Heart left ventricle (tissue), 16 donors: ENCODE measurements at regions not wholly inside any gene's neighbourhood (a gene's known extent, or its start where the extent isn't known, plus 50 kb on each side); places are given as distances from the start of the nearest gene placed in this dataset.

Experiments
- ATAC-seq, 4 donors: fragments of 200-7000 bp; cut with Tn5 transposase; one replicate each; pipeline ENCODE4 v1.9.1; 2020 to 2022; ENCODE audit warnings: moderate library complexity in 4 of 4, mild to moderate bottlenecking in 3 of 4, moderate number of reproducible peaks in 1 of 4
- DNase-seq, 5 donors: peaks; one replicate each; pipeline ENCODE4 v3.0.0-alpha.2; 2020
- H3K27ac ChIP-seq, 12 donors: fragments of 200-600 bp; sonication (generic) in 4 of 12; one replicate each; pipeline versions ENCODE4 v1.5.0 to v1.8.0; 2016 to 2022; ENCODE audit warnings: mild to moderate bottlenecking in 2 of 12
- H3K27me3 ChIP-seq, 9 donors: fragments of 200-600 bp; sonication (generic) in 2 of 9; one replicate each; pipeline versions ENCODE4 v1.5.1 to v1.8.0; 2016 to 2022; ENCODE audit warnings: mild to moderate bottlenecking in 3 of 9
- H3K36me3 ChIP-seq, 9 donors: fragments of 200-600 bp; sonication (generic) in 2 of 9; one replicate each; pipeline versions ENCODE4 v1.5.0 to v1.8.0; 2018 to 2022; ENCODE audit warnings: mild to moderate bottlenecking in 2 of 9
- H3K4me1 ChIP-seq, 12 donors: fragments of 200-600 bp; sonication (generic) in 4 of 12; one replicate each; pipeline versions ENCODE4 v1.5.0 to v1.8.0; 2016 to 2022; ENCODE audit warnings: mild to moderate bottlenecking in 3 of 12
- H3K4me3 ChIP-seq, 12 donors: fragments of 200-600 bp; sonication (generic) in 4 of 12; one replicate each; pipeline versions ENCODE4 v1.5.0 to v1.8.0; 2017 to 2022; ENCODE audit warnings: mild to moderate bottlenecking in 9 of 12, moderate library complexity in 4 of 12
- H3K9me3 ChIP-seq, 12 donors: fragments of 200-600 bp; sonication (generic) in 4 of 12; one replicate each; pipeline versions ENCODE4 v1.5.0 to v1.8.0; 2016 to 2022; ENCODE audit warnings: mild to moderate bottlenecking in 1 of 12
- POLR2A ChIP-seq, 2 donors: fragments of 450-650 bp; IDR thresholded peaks; one replicate each; pipeline ENCODE4 v1.6.1; 2017; ENCODE audit warnings: antibody characterized with exemption in 2 of 2, mild to moderate bottlenecking in 2 of 2, moderate library complexity in 2 of 2
- WGBS, 4 donors: extraction: QIAGEN DNeasy Blood & Tissue Kit in 2 of 4; methylation state at CpG; one replicate each; pipeline versions ENCODE4 v1.1.5 to v1.1.7; 2013 to 2018; 5-methylcytosine and 5-hydroxymethylcytosine counted together
- intact Hi-C, 10 donors: fragments of 100-400 bp; cut with DNase I; formaldehyde crosslinking; loops; one replicate each; pipeline versions ENCODE4 v1.11.1 to v1.14.2; 2022
- TF ChIP-seq, protein P1 (sequence below), 12 donors: fragments of 200-600 bp; sonication (generic) in 4 of 12; IDR thresholded peaks; one replicate each; pipeline versions ENCODE4 v1.5.0 to v1.8.0; 2018 to 2022; ENCODE audit warnings: antibody characterized with exemption in 12 of 12, mild to moderate bottlenecking in 5 of 12
- donor health status: ischemic (EF 13 %, LVEDD 7.1; RV severe dilation, severe dysfunction).
- donor health status: healthy with polysubstance abuse.
- donor health status: DM: no; HTN: yes; CAD: no.
- donor health status: DM: no; HTN: no; CAD: no.
- donor health status: ischemic (EF 25% LVEDD 6.9; RV normal size, moderate dysfunction).
- donor health status: ischemic (EF 25% LVEDD 5.7; RV mildly dilated, moderate dysfunction).
- donor health status: healthy.
- donor health status: DM: yes; HTN: yes; CAD: no.
- donor health status: ischemic (EF 35%, LVEDD 5.7; RV mildly dilated, moderate dysfunction).
- donor health status: nonischemic (EF 11% LVEDD 7.7; RV severe dilation, severe dysfunction).
- donor health status: DM: yes; HTN: yes; CAD: no.
- donor health status: PGD.
- donor health status: ischemic (EF 29% LVEDD 5.4; RV normal size, mild dysfunction).
- donor health status: nonischemic (EF 23%, LVEDD 6.1; RV moderate dilation, normal function).

GRCh38 chr2:355773-356172 lies 67.9 kb upstream of the ALKAL2 start:
- intact Hi-C loops, result no loop called here
- Histone ChIP-seq H3K36me3 (no peaks in the 10 kb centered on the region), H3K27me3 (peaks cover 0 to 29% (median 0%) of the 10 kb centered on the region in 9 donors), H3K9me3 (no peaks in the 10 kb centered on the region), H3K4me1 (no peaks in the 10 kb centered on the region), H3K4me3 (no peak overlapping the region), H3K27ac (no peak overlapping the region)
- 82 to 87% (median 83%) methylated on average over 12 of the region's 12 CpGs for WGBS, 4 donors
- DNase-seq, result no peak
- TF ChIP-seq, protein P1, sequence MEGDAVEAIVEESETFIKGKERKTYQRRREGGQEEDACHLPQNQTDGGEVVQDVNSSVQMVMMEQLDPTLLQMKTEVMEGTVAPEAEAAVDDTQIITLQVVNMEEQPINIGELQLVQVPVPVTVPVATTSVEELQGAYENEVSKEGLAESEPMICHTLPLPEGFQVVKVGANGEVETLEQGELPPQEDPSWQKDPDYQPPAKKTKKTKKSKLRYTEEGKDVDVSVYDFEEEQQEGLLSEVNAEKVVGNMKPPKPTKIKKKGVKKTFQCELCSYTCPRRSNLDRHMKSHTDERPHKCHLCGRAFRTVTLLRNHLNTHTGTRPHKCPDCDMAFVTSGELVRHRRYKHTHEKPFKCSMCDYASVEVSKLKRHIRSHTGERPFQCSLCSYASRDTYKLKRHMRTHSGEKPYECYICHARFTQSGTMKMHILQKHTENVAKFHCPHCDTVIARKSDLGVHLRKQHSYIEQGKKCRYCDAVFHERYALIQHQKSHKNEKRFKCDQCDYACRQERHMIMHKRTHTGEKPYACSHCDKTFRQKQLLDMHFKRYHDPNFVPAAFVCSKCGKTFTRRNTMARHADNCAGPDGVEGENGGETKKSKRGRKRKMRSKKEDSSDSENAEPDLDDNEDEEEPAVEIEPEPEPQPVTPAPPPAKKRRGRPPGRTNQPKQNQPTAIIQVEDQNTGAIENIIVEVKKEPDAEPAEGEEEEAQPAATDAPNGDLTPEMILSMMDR (IDR thresholded peaks at IDR 0.05), result no peak
- no peak for TF ChIP-seq POLR2A (IDR thresholded peaks at IDR 0.05)
- no peak for ATAC-seq

DNA sequence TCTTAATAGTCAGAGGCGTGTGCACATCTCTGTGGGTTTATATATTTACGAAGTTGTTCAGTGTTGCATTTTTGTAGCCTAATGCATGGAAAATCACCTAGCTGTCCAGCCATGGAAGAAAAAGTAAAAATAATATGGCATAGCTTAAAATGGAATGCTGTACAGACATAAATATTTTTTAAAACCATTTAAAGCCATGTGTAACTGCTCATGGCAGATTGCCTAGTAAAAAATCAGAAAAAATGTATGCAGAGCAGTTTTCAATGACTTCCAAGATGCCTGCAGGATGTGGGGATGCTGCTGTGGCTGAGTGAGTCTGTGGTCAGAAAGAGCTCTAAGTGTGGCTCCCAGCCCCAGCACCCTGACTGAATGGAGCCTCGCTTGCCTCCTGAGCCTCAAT lies 64.8 kb upstream of the ALKAL2 start:
- intact Hi-C loops, result no loop called here
- 69 to 82% (median 72%) methylated on average over 3 of the region's 3 CpGs for WGBS, 4 donors
- DNase-seq (no peak), ATAC-seq (no peak)
- Histone ChIP-seq H3K27me3 (peaks cover 0 to 25% (median 0%) of the 10 kb centered on the region in 9 donors), H3K36me3 (no peaks in the 10 kb centered on the region), H3K27ac (no peak overlapping the region), H3K9me3 (no peaks in the 10 kb centered on the region), H3K4me1 (no peaks in the 10 kb centered on the region), H3K4me3 (no peak overlapping the region)
- TF ChIP-seq POLR2A (IDR thresholded peaks at IDR 0.05), result no peak
- TF ChIP-seq, protein P1 (IDR thresholded peaks at IDR 0.05), result no peak

- no peak for TF ChIP-seq POLR2A (IDR thresholded peaks at IDR 0.05)
- TF ChIP-seq, protein P1 (IDR thresholded peaks at IDR 0.05), result no peak
- no peak for DNase-seq
- 74 to 86% (median 79%) methylated on average over 3 of the region's 3 CpGs for whole genome bisulfite sequencing, 4 donors
- intact Hi-C loops, result no loop called here
- no peaks in the 10 kb centered on the region for H3K4me1 ChIP-seq
- ATAC-seq, result no peak
- H3K27ac ChIP-seq, result no peak overlapping the region
- no peak overlapping the region for H3K4me3 ChIP-seq
- no peaks in the 10 kb centered on the region for H3K27me3 ChIP-seq
- no peaks in the 10 kb centered on the region for H3K9me3 ChIP-seq
- H3K36me3 ChIP-seq, result no peaks in the 10 kb centered on the region
Measured at GRCh38 chr2:349390-349789, 61.5 kb upstream of the ALKAL2 start.

GRCh38 chr2:348361-348916 lies 60.5 kb upstream of the ALKAL2 start:
- DNase-seq, result no peak
- H3K27me3 ChIP-seq, result no peaks in the 10 kb centered on the region
- intact Hi-C loops, result no loop called here
- 45 to 57% (median 53%) methylated on average over 8 of the region's 8 CpGs for WGBS, 4 donors
- H3K36me3 ChIP-seq, result no peaks in the 10 kb centered on the region
- no peak overlapping the region for H3K27ac ChIP-seq
- TF ChIP-seq, protein P1 (IDR thresholded peaks at IDR 0.05), result no peak
- TF ChIP-seq POLR2A (IDR thresholded peaks at IDR 0.05), result no peak
- H3K9me3 ChIP-seq, result no peaks in the 10 kb centered on the region
- no peak for ATAC-seq
- H3K4me3 ChIP-seq, result no peak overlapping the region
- no peaks in the 10 kb centered on the region for H3K4me1 ChIP-seq
